ENCODE measurements at regions not wholly inside any gene's neighbourhood (a gene's known extent, or its start where the extent isn't known, plus 50 kb on each side); places are given as distances from the start of the nearest gene placed in this dataset.
A peak's percentile ranks its signal among the peaks of the same experiment; 100 is the strongest.

GRCh38 chr18:79608535-79608934 is 71.1 kb upstream of the CTDP1 start:
- peak overlapping the region in 1 of 6 donors; percentile 83 for H3K27ac Mint-ChIP-seq
- H3K36me3 Mint-ChIP-seq = no peaks in the 10 kb centered on the region
- DNase-seq (no peak), ATAC-seq (ENCODE audit: low read depth in 2 of 2) (no peak)
- H3K27me3 Mint-ChIP-seq = peaks cover 0 to 9% (median 8%) of the 10 kb centered on the region in 3 donors
- no peaks in the 10 kb centered on the region for H3K9me3 Mint-ChIP-seq
- peaks cover 0 to 4% (median 4%) of the 10 kb centered on the region in 3 donors for H3K4me1 Mint-ChIP-seq
- H3K4me3 Mint-ChIP-seq = no peak overlapping the region

DNA sequence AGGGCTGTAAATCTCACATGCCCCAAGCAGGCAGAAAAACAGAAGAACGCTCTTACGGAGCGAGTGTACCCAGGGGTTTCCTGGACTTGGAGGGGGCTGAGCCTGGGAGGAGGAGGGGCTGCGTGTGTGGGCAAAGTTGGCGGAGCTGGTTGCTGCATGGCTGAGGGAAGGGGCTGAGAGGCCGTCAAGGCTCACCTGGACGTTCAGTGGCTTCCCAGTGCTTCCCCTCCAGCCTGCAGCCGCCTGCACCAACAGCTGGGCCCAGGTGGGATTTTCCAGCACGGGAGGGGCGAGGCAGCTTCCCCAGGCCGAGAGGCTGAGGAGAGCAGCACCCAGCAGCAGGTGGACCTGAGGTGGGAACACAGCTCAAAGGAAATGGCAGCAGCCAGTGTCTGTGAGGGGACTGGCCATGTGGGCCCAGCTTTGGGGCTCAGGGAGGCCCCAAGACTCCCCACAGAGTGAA is 70.6 kb upstream of the CTDP1 start:
- Mint-ChIP-seq H3K27me3 (peaks cover 0 to 9% (median 8%) of the 10 kb centered on the region in 3 donors), H3K36me3 (no peaks in the 10 kb centered on the region), H3K4me3 (no peak overlapping the region), H3K4me1 (peaks cover 0 to 4% (median 4%) of the 10 kb centered on the region in 3 donors), H3K27ac (peak overlapping the region in 3 of 6 donors; percentile 64 to 83 (median 70)), H3K9me3 (no peaks in the 10 kb centered on the region)
- no peak for ATAC-seq (ENCODE audit: low read depth in 2 of 2)
- no peak for DNase-seq

DNA sequence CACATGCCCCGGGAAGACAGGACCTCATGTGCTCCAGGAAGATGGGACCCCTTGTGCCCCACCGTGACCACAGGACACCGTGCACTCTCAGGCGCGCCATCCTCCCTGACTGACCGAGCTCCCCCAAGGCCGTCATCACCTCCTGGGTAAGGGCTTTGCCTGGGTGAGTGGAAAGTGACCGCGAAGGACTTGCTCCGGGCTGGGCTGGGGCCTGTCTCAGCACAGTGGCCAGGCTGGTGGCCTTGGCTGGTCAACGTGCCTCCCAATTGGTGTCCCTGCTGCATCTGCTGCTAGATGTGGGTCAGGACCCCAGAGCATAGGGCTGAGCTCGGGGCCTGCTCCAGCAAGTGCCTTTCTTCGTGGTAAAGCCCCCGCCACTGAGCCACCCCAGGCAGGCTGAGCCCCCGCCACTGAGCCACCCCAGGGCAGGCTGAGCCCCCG is 69.7 kb upstream of the CTDP1 start:
- H3K9me3 Mint-ChIP-seq = no peaks in the 10 kb centered on the region

DNA sequence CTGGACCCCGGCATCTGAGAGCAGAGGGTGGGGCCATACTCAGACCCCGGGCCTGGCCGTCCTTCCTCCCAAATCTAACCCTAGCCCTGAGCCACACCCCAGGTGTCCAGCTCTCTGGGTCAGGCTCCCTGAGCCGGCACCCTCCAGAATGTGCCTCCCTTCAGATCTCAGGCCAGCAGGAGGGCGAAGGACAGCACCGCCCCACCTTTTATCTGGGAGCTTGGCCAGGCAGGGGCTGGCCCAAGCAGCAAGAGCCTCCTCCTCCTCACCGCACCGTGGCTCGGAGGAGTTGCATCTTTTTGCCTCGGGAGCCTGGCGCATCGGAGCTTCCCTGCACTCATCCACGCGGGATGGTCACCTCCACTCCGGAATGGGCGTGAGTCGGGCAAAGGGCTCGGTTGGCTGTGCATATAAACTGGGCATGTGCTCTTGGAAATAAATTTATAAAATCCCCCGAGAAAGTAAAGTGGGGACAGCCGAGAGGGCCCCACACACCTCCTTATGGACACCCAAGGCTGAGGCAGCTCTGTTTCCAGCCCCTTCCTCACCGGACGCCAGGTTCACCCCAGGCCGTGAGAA is 69.1 kb upstream of the CTDP1 start:
- Mint-ChIP-seq H3K36me3 (no peaks in the 10 kb centered on the region), H3K4me3 (no peak overlapping the region), H3K27ac (peak overlapping the region in 1 of 6 donors; percentile 12)

More for the DNA sequence above, 69.7 kb upstream of the CTDP1 start:
- Mint-ChIP-seq H3K4me1 (peaks cover 0 to 4% (median 4%) of the 10 kb centered on the region in 3 donors), H3K27ac (no peak overlapping the region), H3K4me3 (no peak overlapping the region), H3K36me3 (no peaks in the 10 kb centered on the region), H3K27me3 (peaks cover 0 to 9% (median 8%) of the 10 kb centered on the region in 3 donors)
- no peak for ATAC-seq (ENCODE audit: low read depth in 2 of 2)
- no peak for DNase-seq

DNA sequence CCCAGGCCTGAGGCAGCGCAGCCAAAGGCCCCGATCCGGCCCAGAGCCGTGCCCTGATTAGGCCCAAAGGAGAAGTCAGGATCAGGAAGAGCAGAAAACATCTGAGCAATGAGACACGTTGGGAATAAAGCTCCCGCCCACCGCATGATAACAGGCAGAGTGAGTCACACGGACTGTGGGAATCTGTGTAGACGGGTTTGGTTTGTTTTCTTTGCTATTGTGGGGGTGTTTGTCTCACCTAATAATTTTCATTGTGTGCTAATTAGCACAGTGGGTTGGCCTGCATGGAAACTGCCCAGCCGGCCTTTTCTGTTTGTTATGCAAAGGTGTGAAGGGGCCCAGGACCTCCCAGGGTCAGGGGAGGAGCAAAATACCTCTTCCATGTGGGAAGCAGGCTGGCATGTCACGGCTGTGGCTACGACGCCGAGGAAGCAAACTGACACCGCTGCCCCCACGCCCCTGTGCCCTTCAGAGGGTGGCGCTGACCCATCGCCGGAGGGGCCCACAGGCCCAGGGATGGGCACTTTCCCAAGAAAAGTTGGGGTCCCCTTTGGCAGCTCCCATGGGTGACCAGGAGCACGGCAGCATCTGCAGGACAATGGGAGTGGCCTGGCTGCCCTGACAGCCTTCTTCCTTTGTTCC is 68.4 kb upstream of the CTDP1 start:
- ATAC-seq (ENCODE audit: low read depth in 2 of 2) = no peak

More for the DNA sequence above, 69.1 kb upstream of the CTDP1 start:
- Mint-ChIP-seq H3K4me1 (peaks cover 0 to 4% (median 4%) of the 10 kb centered on the region in 3 donors), H3K27me3 (peaks cover 0 to 9% (median 8%) of the 10 kb centered on the region in 3 donors), H3K9me3 (no peaks in the 10 kb centered on the region)
- DNase-seq = no peak
- ATAC-seq (ENCODE audit: low read depth in 2 of 2) = no peak

GRCh38 chr18:79612291-79613108 is 67.1 kb upstream of the CTDP1 start:
- DNase-seq (no peak), ATAC-seq (ENCODE audit: low read depth in 2 of 2) (no peak)
- Mint-ChIP-seq H3K27ac (no peak overlapping the region), H3K36me3 (no peaks in the 10 kb centered on the region), H3K9me3 (no peaks in the 10 kb centered on the region), H3K4me1 (peaks cover 0 to 4% (median 0%) of the 10 kb centered on the region in 3 donors), H3K4me3 (no peak overlapping the region), H3K27me3 (peaks cover 0 to 9% (median 0%) of the 10 kb centered on the region in 3 donors)

More for the DNA sequence above, 68.4 kb upstream of the CTDP1 start:
- Mint-ChIP-seq H3K4me3 (no peak overlapping the region), H3K36me3 (no peaks in the 10 kb centered on the region), H3K4me1 (peaks cover 0 to 4% (median 2%) of the 10 kb centered on the region in 3 donors), H3K9me3 (no peaks in the 10 kb centered on the region), H3K27ac (peak overlapping the region in 1 of 6 donors; percentile 12), H3K27me3 (peaks cover 0 to 9% (median 5%) of the 10 kb centered on the region in 3 donors)
- no peak for DNase-seq

DNA sequence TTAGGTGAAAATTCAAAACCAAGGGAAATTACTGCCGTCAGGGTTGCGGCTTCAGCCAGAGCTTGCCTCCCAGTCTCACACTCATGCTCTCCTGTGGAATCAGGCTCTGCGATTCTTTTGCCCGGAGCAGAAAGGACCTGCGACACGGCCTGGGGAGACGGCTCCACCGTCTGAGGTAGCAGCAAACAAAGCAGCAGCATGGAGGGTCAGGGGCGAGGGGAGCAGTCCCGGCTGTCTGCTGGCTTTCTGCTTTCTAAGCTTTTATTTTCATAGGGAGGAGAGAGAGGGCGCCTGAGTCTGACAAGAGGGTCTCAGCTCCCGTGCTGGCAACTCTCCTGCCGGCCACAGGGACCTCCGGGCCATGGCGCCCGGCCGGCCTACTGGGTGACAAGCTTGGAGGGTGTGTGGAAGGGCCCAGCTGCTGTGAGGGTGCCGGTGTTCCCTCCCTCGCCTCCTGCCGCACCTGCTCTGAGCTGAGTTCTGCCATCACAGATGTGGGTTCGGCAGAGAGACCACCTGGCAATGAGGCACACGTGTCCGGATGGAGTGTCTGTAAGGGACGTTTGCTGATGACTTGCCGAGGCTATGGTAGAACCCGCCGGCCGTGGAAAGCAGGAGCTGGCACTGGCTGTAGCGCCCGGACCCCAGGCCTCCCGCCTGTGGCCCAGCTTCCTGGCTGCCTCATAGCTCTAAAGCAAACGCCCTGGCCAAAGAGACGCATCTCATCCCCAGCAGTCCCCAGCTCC is 66.2 kb upstream of the CTDP1 start:
- peaks cover 0 to 4% (median 0%) of the 10 kb centered on the region in 3 donors for H3K4me1 Mint-ChIP-seq
- H3K36me3 Mint-ChIP-seq = no peaks in the 10 kb centered on the region
- H3K27me3 Mint-ChIP-seq = peaks cover 0 to 5% (median 0%) of the 10 kb centered on the region in 3 donors
- no peak for DNase-seq
- H3K9me3 Mint-ChIP-seq = no peaks in the 10 kb centered on the region
- H3K27ac Mint-ChIP-seq = no peak overlapping the region
- H3K4me3 Mint-ChIP-seq = peak overlapping the region in 1 of 8 donors; percentile 23
- no peak for ATAC-seq (ENCODE audit: low read depth in 2 of 2)

- no peak for DNase-seq
- H3K27me3 Mint-ChIP-seq = no peaks in the 10 kb centered on the region
- H3K36me3 Mint-ChIP-seq = no peaks in the 10 kb centered on the region
- no peaks in the 10 kb centered on the region for H3K9me3 Mint-ChIP-seq
- peak overlapping the region in 1 of 8 donors; percentile 23 for H3K4me3 Mint-ChIP-seq
- H3K27ac Mint-ChIP-seq = peak overlapping the region in 1 of 6 donors; percentile 78
- no peak for ATAC-seq (ENCODE audit: low read depth in 2 of 2)
- H3K4me1 Mint-ChIP-seq = no peaks in the 10 kb centered on the region
Observed at GRCh38 chr18:79614211-79614955, 65.2 kb upstream of the CTDP1 start.

DNA sequence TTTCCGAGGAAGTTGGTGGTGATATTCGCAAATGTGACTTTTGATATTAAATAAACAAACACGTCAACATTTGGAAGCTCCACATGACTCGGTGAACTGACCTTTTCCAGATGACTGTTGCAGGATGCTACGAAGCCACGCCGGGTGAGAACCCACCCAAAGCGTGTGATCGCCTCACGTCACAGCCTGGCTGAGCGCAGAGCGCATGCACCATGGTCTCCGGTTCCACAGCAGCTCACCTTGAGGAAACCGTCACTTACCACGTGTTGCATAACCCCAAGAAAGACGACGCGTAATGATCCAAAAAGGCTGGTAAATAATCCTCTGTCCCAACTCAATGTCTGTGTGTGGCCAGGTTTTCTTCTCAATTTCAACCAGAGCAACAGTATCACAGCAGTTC is 64.5 kb upstream of the CTDP1 start:
- ATAC-seq (ENCODE audit: low read depth in 2 of 2) = no peak

DNA sequence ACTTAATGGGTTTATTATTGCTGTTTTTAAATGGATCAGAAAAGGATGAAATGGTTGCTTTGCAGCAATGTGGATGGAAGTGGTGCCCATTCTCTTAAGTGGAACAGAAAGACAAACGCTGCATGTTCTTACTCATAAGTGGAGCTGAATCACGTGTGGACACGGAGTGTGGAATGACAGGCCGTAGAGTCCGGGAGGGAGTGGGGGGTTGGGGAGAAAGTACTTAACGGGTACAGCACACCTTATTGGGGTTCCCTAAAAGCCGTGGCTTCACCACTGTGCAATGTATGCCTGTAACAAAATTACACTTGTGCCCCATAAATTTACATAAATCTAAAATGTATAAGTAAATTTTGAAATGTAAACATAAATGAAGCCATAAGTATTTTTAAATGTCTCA is 64.0 kb upstream of the CTDP1 start:
- no peak for DNase-seq
- Mint-ChIP-seq H3K36me3 (no peaks in the 10 kb centered on the region), H3K9me3 (no peaks in the 10 kb centered on the region), H3K4me1 (no peaks in the 10 kb centered on the region), H3K27ac (no peak overlapping the region), H3K27me3 (no peaks in the 10 kb centered on the region), H3K4me3 (no peak overlapping the region)
- no peak for ATAC-seq (ENCODE audit: low read depth in 2 of 2)

More for the DNA sequence above, 64.5 kb upstream of the CTDP1 start:
- H3K27me3 Mint-ChIP-seq = no peaks in the 10 kb centered on the region
- DNase-seq = no peak
- H3K27ac Mint-ChIP-seq = no peak overlapping the region
- no peaks in the 10 kb centered on the region for H3K9me3 Mint-ChIP-seq
- no peaks in the 10 kb centered on the region for H3K36me3 Mint-ChIP-seq
- H3K4me3 Mint-ChIP-seq = peak overlapping the region in 1 of 8 donors; percentile 24
- H3K4me1 Mint-ChIP-seq = no peaks in the 10 kb centered on the region

GRCh38 chr18:79616651-79617510 is 62.7 kb upstream of the CTDP1 start:
- Mint-ChIP-seq H3K27me3 (no peaks in the 10 kb centered on the region), H3K4me3 (peak overlapping the region in 2 of 8 donors; percentile 6 to 42), H3K27ac (peak overlapping the region in 1 of 6 donors; percentile 19), H3K4me1 (peaks cover 0 to 3% (median 0%) of the 10 kb centered on the region in 3 donors), H3K36me3 (no peaks in the 10 kb centered on the region), H3K9me3 (no peaks in the 10 kb centered on the region)
- ATAC-seq (ENCODE audit: low read depth in 2 of 2) (no peak), DNase-seq (no peak)
